ENCODE measurements at regions not wholly inside any gene's neighbourhood (a gene's known extent, or its start where the extent isn't known, plus 50 kb on each side); places are given as distances from the start of the nearest gene placed in this dataset.

DNA sequence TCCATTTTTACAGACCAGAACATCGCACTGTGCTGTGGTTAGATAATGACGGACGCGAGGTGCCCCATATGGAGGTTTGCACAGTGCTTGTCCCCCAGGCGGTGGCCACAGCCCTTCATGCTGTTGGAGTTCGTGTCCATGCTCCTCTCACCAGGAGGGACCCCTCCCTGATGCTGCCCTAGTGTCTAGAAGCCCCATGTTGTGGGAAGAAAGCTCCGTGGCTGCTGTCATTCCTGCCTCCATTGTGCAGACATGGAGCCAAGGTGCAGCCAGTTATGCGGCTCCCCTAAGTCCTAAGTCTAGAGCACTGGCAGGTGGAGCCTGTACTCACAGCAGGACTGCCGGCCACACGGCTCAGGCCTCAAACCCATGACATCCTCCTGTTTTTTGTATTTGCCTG is 464.9 kb downstream of the EIPR1 start:
- TF ChIP-seq CEBPB (IDR thresholded peaks at IDR 0.05; ENCODE audit: borderline replicate concordance in 1 of 2, low read depth in 2 of 2, low read length in 2 of 2) (no peak), CBX5 (IDR thresholded peaks at IDR 0.05; ENCODE audit: low read depth) (no peak), ELK1 (IDR thresholded peaks at IDR 0.05; ENCODE audit: low read depth, low read length) (no peak), NFIC (IDR thresholded peaks at IDR 0.05; ENCODE audit: low read depth, low read length) (no peak), RFX5 (IDR thresholded peaks at IDR 0.05; ENCODE audit: low read depth, low read length) (no peak)
- TF ChIP-seq, protein P1, sequence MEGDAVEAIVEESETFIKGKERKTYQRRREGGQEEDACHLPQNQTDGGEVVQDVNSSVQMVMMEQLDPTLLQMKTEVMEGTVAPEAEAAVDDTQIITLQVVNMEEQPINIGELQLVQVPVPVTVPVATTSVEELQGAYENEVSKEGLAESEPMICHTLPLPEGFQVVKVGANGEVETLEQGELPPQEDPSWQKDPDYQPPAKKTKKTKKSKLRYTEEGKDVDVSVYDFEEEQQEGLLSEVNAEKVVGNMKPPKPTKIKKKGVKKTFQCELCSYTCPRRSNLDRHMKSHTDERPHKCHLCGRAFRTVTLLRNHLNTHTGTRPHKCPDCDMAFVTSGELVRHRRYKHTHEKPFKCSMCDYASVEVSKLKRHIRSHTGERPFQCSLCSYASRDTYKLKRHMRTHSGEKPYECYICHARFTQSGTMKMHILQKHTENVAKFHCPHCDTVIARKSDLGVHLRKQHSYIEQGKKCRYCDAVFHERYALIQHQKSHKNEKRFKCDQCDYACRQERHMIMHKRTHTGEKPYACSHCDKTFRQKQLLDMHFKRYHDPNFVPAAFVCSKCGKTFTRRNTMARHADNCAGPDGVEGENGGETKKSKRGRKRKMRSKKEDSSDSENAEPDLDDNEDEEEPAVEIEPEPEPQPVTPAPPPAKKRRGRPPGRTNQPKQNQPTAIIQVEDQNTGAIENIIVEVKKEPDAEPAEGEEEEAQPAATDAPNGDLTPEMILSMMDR (IDR thresholded peaks at IDR 0.05 in 2 of 3, conservative IDR thresholded peaks at IDR 0.05 in 1 of 3; ENCODE audit: control insufficient read depth in 2 of 3, extremely low read depth in 1 of 3, insufficient read depth in 1 of 3, low read depth in 3 of 3, low read length in 3 of 3): no peak
- TF ChIP-seq, protein P2, sequence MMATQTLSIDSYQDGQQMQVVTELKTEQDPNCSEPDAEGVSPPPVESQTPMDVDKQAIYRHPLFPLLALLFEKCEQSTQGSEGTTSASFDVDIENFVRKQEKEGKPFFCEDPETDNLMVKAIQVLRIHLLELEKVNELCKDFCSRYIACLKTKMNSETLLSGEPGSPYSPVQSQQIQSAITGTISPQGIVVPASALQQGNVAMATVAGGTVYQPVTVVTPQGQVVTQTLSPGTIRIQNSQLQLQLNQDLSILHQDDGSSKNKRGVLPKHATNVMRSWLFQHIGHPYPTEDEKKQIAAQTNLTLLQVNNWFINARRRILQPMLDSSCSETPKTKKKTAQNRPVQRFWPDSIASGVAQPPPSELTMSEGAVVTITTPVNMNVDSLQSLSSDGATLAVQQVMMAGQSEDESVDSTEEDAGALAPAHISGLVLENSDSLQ (IDR thresholded peaks at IDR 0.05): no peak

Measured in GM12878 (cell line).